K562 (cell line): ENCODE measurements at regions not wholly inside any gene's neighbourhood (a gene's known extent, or its start where the extent isn't known, plus 50 kb on each side); places are given as distances from the start of the nearest gene placed in this dataset.

Experiments used
- ATAC-seq: fragments of 200-7000 bp; cut with Tn5 transposase; 3 replicates; pipeline ENCODE4 v1.9.1; 2020; ENCODE audit warnings: moderate library complexity
- BruUV-seq: library from RNA; stranded (reverse); fragments of 400-500 nt; replicated peaks from 2 replicates; lab custom pipeline; 2021; lab: Mats Ljungman, UMichigan
- CTCF ChIA-PET: fragments of 300-600 bp; formaldehyde crosslinking; extraction: SDS; loops from one replicate; lab custom pipeline; 2021; ENCODE audit warnings: low intra/inter-chr PET ratio; lab: Yijun Ruan, JAX
- POLR2A ChIA-PET: fragments of 300-600, 350-650 bp; sonication (Branson Sonifier 250); formaldehyde crosslinking; extraction: SDS; loops from one replicate; lab custom pipeline; 2021; ENCODE audit warnings: antibody characterized with exemption, inconsistent platforms; lab: Yijun Ruan, JAX
- DNase-seq, 4 experiments: peaks; one replicate each; pipeline versions ENCODE4 v3.0.0 to v3.0.0-alpha.2; 2011 to 2018; ENCODE audit warnings: low spot score in 3 of 4, mixed read lengths in 3 of 4; ENCODE audit errors: extremely low read depth in 1 of 4
- FAIRE-seq: peaks from 2 replicates; lab custom pipeline; 2011; peaks lifted over from hg19 to GRCh38; lab: Jason Lieb, UNC
- H2AFZ ChIP-seq: 2 replicates; pipeline ENCODE4 v1.6.0; 2011; ENCODE audit warnings: low read depth, low read length, control low read depth, inconsistent platforms
- H3K27ac ChIP-seq: fragments of 200-600 bp; 3 replicates; pipeline ENCODE4 v1.8.0; 2011; ENCODE audit warnings: low read depth, mild to moderate bottlenecking, control low read depth, inconsistent platforms, low read length, moderate library complexity, mixed read lengths; ENCODE audit errors: extremely low read depth
- H3K27me3 ChIP-seq, 2 experiments: fragments of 300-600 bp in 1 of 2; 2 replicates in 1 of 2; 3 replicates in 1 of 2; pipeline versions ENCODE4 v1.6.0 to v1.8.0; 2011; ENCODE audit warnings: inconsistent platforms in 2 of 2, low read length in 2 of 2, mild to moderate bottlenecking in 1 of 2, mixed read lengths in 1 of 2, moderate library complexity in 1 of 2; ENCODE audit not compliant: control insufficient read depth in 2 of 2, insufficient read depth in 2 of 2
- H3K36me3 ChIP-seq: fragments of 300-600 bp; 3 replicates; pipeline ENCODE4 v1.8.0; 2011; ENCODE audit warnings: mild to moderate bottlenecking, low read length, inconsistent platforms; ENCODE audit not compliant: control insufficient read depth, insufficient read depth
- H3K4me1 ChIP-seq, 2 experiments: fragments of 200-600 bp in 1 of 2; replicated peaks in 1 of 2; 2 replicates in 1 of 2; 3 replicates in 1 of 2; pipeline versions ENCODE4 v1.5.1 to v1.8.0; 2011; ENCODE audit warnings: inconsistent platforms in 2 of 2, low read length in 2 of 2, mild to moderate bottlenecking in 1 of 2, mixed read lengths in 1 of 2, moderate library complexity in 1 of 2; ENCODE audit not compliant: control insufficient read depth in 2 of 2, insufficient read depth in 2 of 2
- H3K4me2 ChIP-seq: 2 replicates; pipeline ENCODE4 v1.6.1; 2011; ENCODE audit warnings: low read length, control low read depth, inconsistent platforms, mixed read lengths; ENCODE audit not compliant: insufficient read depth
- H3K4me3 ChIP-seq: fragments of 200-600 bp; sonication (generic), shearing (Covaris generic); 2 replicates; pipeline ENCODE4 v1.5.1; 2016; ENCODE audit warnings: control low read depth, inconsistent platforms
- H3K79me2 ChIP-seq: fragments of 200-600 bp; 3 replicates; pipeline ENCODE4 v1.8.0; 2011; ENCODE audit warnings: low read length, inconsistent platforms; ENCODE audit not compliant: control insufficient read depth, insufficient read depth
- H3K9ac ChIP-seq, 2 experiments: 2 replicates each; pipeline versions ENCODE4 v1.6.0 to v1.6.1; 2011; ENCODE audit warnings: low read depth in 2 of 2, low read length in 2 of 2, control low read depth in 1 of 2, inconsistent platforms in 1 of 2, mild to moderate bottlenecking in 1 of 2, mixed read lengths in 1 of 2; ENCODE audit not compliant: insufficient read depth in 1 of 2
- H3K9me1 ChIP-seq: one replicate; pipeline ENCODE4 v1.6.0; 2011; ENCODE audit warnings: inconsistent platforms, mild to moderate bottlenecking, low read length, moderate library complexity; ENCODE audit not compliant: control insufficient read depth, insufficient read depth
- H3K9me3 ChIP-seq: replicated peaks from 2 replicates; pipeline ENCODE4 v1.5.1; 2011; ENCODE audit warnings: low read depth, low read length, inconsistent platforms; ENCODE audit not compliant: control insufficient read depth, insufficient read depth
- H4K20me1 ChIP-seq: replicated peaks from 2 replicates; pipeline ENCODE4 v1.6.1; 2011; ENCODE audit warnings: low read length, inconsistent platforms, mixed read lengths; ENCODE audit not compliant: control insufficient read depth, insufficient read depth
- E2F5 ChIP-seq: sonication (generic); formaldehyde crosslinking; IDR thresholded peaks from 2 replicates; pipeline ENCODE4 v1.8.0; 2022; ENCODE audit warnings: mild to moderate bottlenecking, missing genetic modification reagents
- FOXP1 ChIP-seq: sonication (generic); formaldehyde crosslinking; IDR thresholded peaks from 2 replicates; pipeline ENCODE4 v1.8.0; 2022; ENCODE audit warnings: mild to moderate bottlenecking, missing genetic modification reagents
- NRF1 ChIP-seq, 2 experiments: fragments of 450-650 bp; IDR thresholded peaks in 1 of 2; conservative IDR thresholded peaks in 1 of 2; 2 replicates each; pipeline ENCODE4 v1.6.1; 2014; ENCODE audit warnings: mild to moderate bottlenecking in 2 of 2
- OTX1 ChIP-seq: fragments of 450-650 bp; formaldehyde crosslinking; IDR thresholded peaks from 2 replicates; pipeline ENCODE4 v1.4.0; 2022; ENCODE audit warnings: mild to moderate bottlenecking
- PHF21A ChIP-seq: fragments of 450-650 bp; IDR thresholded peaks from 2 replicates; pipeline ENCODE4 v1.6.1; 2017; ENCODE audit warnings: low read depth, borderline replicate concordance
- RBM25 ChIP-seq: fragments of 200-400 bp; formaldehyde crosslinking; IDR thresholded peaks from 2 replicates; pipeline ENCODE4 v1.6.1; 2018; ENCODE audit warnings: low read length, low read depth, moderate library complexity; ENCODE audit not compliant: severe bottlenecking
- RFX1 ChIP-seq: fragments of 450-650 bp; IDR thresholded peaks from 2 replicates; pipeline ENCODE4 v1.6.1; 2016; ENCODE audit warnings: mild to moderate bottlenecking, moderate library complexity
- XRCC4 ChIP-seq: IDR thresholded peaks from one replicate; pipeline ENCODE4 v1.6.1; 2011; ENCODE audit not compliant: insufficient read depth, insufficient read length; ENCODE audit errors: extremely low read depth
- ZFP36 ChIP-seq: fragments of 150-350 bp; IDR thresholded peaks from 2 replicates; pipeline ENCODE4 v1.6.1; 2018; ENCODE audit warnings: low read length, low read depth; ENCODE audit not compliant: partially characterized antibody
- ZNF431 ChIP-seq: sonication (generic); formaldehyde crosslinking; IDR thresholded peaks from 2 replicates; pipeline ENCODE4 v1.8.0; 2022; ENCODE audit warnings: mild to moderate bottlenecking, missing genetic modification reagents
- WGBS: fragments of 100-300 bp; shearing (Covaris generic); methylation state at CpG from one replicate; pipeline ENCODE4 v1.1.6; 2016; ENCODE audit warnings: low coverage, mixed read lengths; ENCODE audit not compliant: insufficient coverage; ENCODE audit errors: missing lambda C conversion rate; 5-methylcytosine and 5-hydroxymethylcytosine counted together
- in situ Hi-C: fragments of 300-500 bp; cut with MboI; formaldehyde crosslinking; loops from 4 replicates; pipeline ENCODE4 v1.15.0; 2018; ENCODE audit warnings: inconsistent platforms, mixed read lengths
- intact Hi-C: fragments of 100-400 bp; cut with micrococcal nuclease; formaldehyde crosslinking; loops from 2 replicates; pipeline ENCODE4 v1.14.2; 2022

DNA sequence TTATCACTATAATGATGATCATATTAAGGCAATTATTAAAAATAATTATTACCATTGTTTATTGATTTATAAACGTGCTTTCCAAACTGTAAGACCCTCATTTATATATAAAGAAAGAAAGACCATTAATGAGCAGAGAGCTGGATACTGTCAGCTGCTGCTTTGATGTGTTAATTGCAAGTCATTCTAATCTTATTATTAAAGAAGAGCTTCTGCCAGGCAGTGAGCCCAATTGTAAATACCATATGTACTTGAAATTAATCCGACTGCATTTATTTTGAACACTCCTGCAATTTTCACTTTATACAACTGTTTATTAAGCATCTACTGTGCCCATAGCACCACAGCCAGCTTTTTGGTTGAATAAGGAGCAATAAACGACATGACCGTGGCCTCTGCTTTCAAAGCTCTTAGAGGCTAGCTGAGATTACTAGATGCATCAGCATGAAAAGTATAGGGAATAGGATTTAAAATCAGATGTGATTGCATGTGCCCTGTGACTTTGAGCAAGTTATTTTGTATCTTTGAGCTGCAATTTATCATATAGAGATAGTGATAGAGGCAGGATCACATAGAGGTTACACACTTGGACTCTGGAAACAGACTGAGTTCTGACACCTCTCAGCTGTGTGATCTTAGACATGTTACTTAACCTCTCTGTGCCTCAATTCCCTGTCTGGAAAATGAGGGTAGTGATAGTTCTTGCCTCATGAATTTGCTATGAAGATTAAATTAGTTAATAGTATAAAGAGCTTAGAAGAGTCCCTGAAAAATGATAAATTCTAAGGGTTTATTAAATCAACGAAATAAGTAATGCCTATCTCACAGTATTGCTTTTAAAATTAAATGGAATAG, 83.4 kb downstream of the MYCN start:
- H3K9me3 ChIP-seq, result no peaks in the 10 kb centered on the region
- no peaks in the 10 kb centered on the region for H4K20me1 ChIP-seq
- no TSS peak for BruUV-seq
- peaks cover 0 to 13% of the 10 kb centered on the region in 2 experiments; a peak in 2 of 5 replicates for H3K27me3 ChIP-seq
- DNase-seq (no peak), FAIRE-seq (no peak)
- no peak overlapping the region for H3K9ac ChIP-seq
- 1% methylated on average over 5 of the region's 5 CpGs for WGBS
- CTCF ChIA-PET, result no interaction called here
- no peak overlapping the region for H3K4me2 ChIP-seq
- in situ Hi-C loops, result no loop called here
- no peaks in the 10 kb centered on the region for H3K9me1 ChIP-seq
- no peak overlapping the region for H2AFZ ChIP-seq
- H3K4me1 ChIP-seq, result no peaks in the 10 kb centered on the region
- H3K4me3 ChIP-seq, result no peak overlapping the region
- peak; percentile 51 for TF ChIP-seq ZFP36
- no peak for TF ChIP-seq FOXP1 (CRISPR knock-in tag)
- TF ChIP-seq RBM25, result peak; percentile 81
- TF ChIP-seq, all 486 proteins: peak for 2
- Histone ChIP-seq H3K79me2 (no peaks in the 10 kb centered on the region), H3K27ac (no peak overlapping the region), H3K36me3 (no peaks in the 10 kb centered on the region)
- POLR2A ChIA-PET, result no interaction called here
- no peak for ATAC-seq
- intact Hi-C loops, result no loop called here

GRCh38 chr2:16022548-16023240, 82.3 kb downstream of the MYCN start:
- Histone ChIP-seq H3K4me3 (no peak overlapping the region), H3K9me3 (no peaks in the 10 kb centered on the region), H3K36me3 (no peaks in the 10 kb centered on the region), H3K4me2 (no peak overlapping the region), H3K27ac (no peak overlapping the region), H3K9me1 (no peaks in the 10 kb centered on the region), H3K4me1 (no peaks in the 10 kb centered on the region), H3K9ac (no peak overlapping the region), H3K79me2 (no peaks in the 10 kb centered on the region), H4K20me1 (no peaks in the 10 kb centered on the region), H2AFZ (no peak overlapping the region), H3K27me3 (peaks cover 0 to 15% of the 10 kb centered on the region in 2 experiments; a peak in 1 of 5 replicates)
- TF ChIP-seq E2F5 (CRISPR knock-in tag) (no peak), RFX1 (no peak), OTX1 (CRISPR knock-in tag) (no peak), PHF21A (no peak), XRCC4 (no peak), ZNF431 (CRISPR knock-in tag) (no peak), NRF1 (conservative IDR thresholded peaks at IDR 0.05 in 1 of 2, IDR thresholded peaks at IDR 0.05 in 1 of 2) (no peak)
- ChIA-PET POLR2A (no interaction called here), CTCF (no interaction called here)
- BruUV-seq, result no TSS peak
- no peak for DNase-seq
- intact Hi-C loops (no loop called here), in situ Hi-C loops (no loop called here)
- no peak for ATAC-seq
- no peak for FAIRE-seq
- WGBS, result 1% methylated on average over 6 of the region's 6 CpGs
